CD8-positive, alpha-beta memory T cell (primary cell): ENCODE measurements at regions not wholly inside any gene's neighbourhood (a gene's known extent, or its start where the extent isn't known, plus 50 kb on each side); places are given as distances from the start of the nearest gene placed in this dataset.
A peak's percentile ranks its signal among the peaks of the same experiment; 100 is the strongest.

Source experiments
- CTCF ChIA-PET: fragments of 350-600 bp; sonication (Branson Sonifier 250); formaldehyde crosslinking; loops from one replicate; lab custom pipeline; 2021; ENCODE audit warnings: antibody characterized with exemption; lab: Charles Lee
- POLR2A ChIA-PET: fragments of 350-600 bp; sonication (Branson Sonifier 250); formaldehyde crosslinking; loops from one replicate; lab custom pipeline; 2021; ENCODE audit warnings: antibody characterized with exemption; lab: Charles Lee
- DNase-seq, 5 donors: peaks; one replicate each; pipeline versions ENCODE4 v3.0.0 to v3.0.0-alpha.2; 2020 to 2022; ENCODE audit warnings: mixed read lengths in 1 of 5
- H3K27ac ChIP-seq: one replicate; pipeline ENCODE4 v1.7.0; 2013; ENCODE audit warnings: low read depth, mild to moderate bottlenecking, low read length, moderate library complexity
- H3K27me3 ChIP-seq: 2 replicates; pipeline ENCODE4 v1.7.0; 2013; ENCODE audit warnings: low read length, mild to moderate bottlenecking; ENCODE audit not compliant: insufficient read depth, poor library complexity, severe bottlenecking
- H3K36me3 ChIP-seq: 2 replicates; pipeline ENCODE4 v1.7.0; 2013; ENCODE audit warnings: mild to moderate bottlenecking, low read length, moderate library complexity; ENCODE audit not compliant: insufficient read depth
- H3K4me1 ChIP-seq: 2 replicates; pipeline ENCODE4 v1.7.0; 2013; ENCODE audit warnings: mild to moderate bottlenecking, low read length, moderate library complexity; ENCODE audit not compliant: insufficient read depth
- H3K4me3 ChIP-seq: 2 replicates; pipeline ENCODE4 v1.7.0; 2013; ENCODE audit warnings: mild to moderate bottlenecking, low read length
- H3K9me3 ChIP-seq: 2 replicates; pipeline ENCODE4 v1.7.0; 2013; ENCODE audit warnings: mild to moderate bottlenecking, low read length
- H3K27ac Mint-ChIP-seq, 8 donors: one replicate each; pipeline ENCODE4 v1.8.0; 2020 to 2021; ENCODE audit warnings: mixed read lengths in 8 of 8, mild to moderate bottlenecking in 6 of 8, inconsistent platforms in 3 of 8, moderate library complexity in 3 of 8
- H3K27me3 Mint-ChIP-seq, 2 donors: one replicate each; pipeline ENCODE4 v1.8.0; 2020 to 2021; ENCODE audit warnings: mixed read lengths in 2 of 2, mild to moderate bottlenecking in 1 of 2, moderate library complexity in 1 of 2
- H3K36me3 Mint-ChIP-seq, 3 donors: one replicate each; pipeline ENCODE4 v1.8.0; 2020 to 2021; ENCODE audit warnings: mixed read lengths in 3 of 3, inconsistent platforms in 1 of 3, mild to moderate bottlenecking in 1 of 3
- H3K4me1 Mint-ChIP-seq, 3 donors: one replicate each; pipeline ENCODE4 v1.8.0; 2020 to 2021; ENCODE audit warnings: mixed read lengths in 3 of 3, inconsistent platforms in 1 of 3, mild to moderate bottlenecking in 1 of 3
- H3K4me3 Mint-ChIP-seq, 7 donors: one replicate each; pipeline ENCODE4 v1.8.0; 2020 to 2021; ENCODE audit warnings: mixed read lengths in 7 of 7, mild to moderate bottlenecking in 6 of 7, moderate library complexity in 4 of 7, inconsistent platforms in 2 of 7
- H3K9me3 Mint-ChIP-seq, 5 donors: one replicate each; pipeline ENCODE4 v1.8.0; 2020 to 2022; ENCODE audit warnings: mixed read lengths in 5 of 5, mild to moderate bottlenecking in 3 of 5, moderate library complexity in 2 of 5, inconsistent platforms in 1 of 5

DNA sequence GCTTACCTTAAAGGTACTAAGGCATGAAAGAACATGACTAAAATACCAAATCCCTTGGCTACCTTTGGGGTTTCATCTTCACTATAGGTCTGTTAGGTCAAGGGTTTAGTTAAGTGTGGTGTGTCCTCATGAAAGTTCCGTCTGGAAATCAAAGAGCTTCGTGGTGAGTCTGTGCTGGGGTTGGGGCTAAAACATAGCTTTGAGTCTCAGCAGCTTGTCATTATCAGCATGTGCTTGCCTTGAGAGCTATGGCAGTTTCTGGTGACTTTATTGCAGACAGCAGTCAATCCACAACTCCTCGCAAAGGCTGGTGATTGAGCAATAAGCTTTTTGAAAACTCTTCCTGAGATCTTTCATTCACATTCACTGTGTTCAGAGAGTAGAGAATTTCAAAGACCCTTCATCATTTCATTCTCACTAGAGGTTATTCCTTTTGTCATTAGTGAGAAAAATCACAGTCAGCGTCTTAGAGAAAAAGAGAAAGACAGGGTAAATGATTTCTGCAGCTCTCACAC lies 53.2 kb upstream of the CCDC6 start:
- POLR2A ChIA-PET: no interaction called here
- H3K4me3 ChIP-seq: no peak overlapping the region
- no peaks in the 10 kb centered on the region for H3K27me3 ChIP-seq
- no peaks in the 10 kb centered on the region for H3K4me1 ChIP-seq
- H3K27ac Mint-ChIP-seq: no peak overlapping the region
- no peaks in the 10 kb centered on the region for H3K9me3 Mint-ChIP-seq
- no peaks in the 10 kb centered on the region for H3K9me3 ChIP-seq
- no peaks in the 10 kb centered on the region for H3K36me3 ChIP-seq
- no peaks in the 10 kb centered on the region for H3K36me3 Mint-ChIP-seq
- H3K27ac ChIP-seq: no peak overlapping the region
- no peak overlapping the region for H3K4me3 Mint-ChIP-seq
- CTCF ChIA-PET: no interaction called here
- DNase-seq: no peak
- H3K4me1 Mint-ChIP-seq: no peaks in the 10 kb centered on the region
- H3K27me3 Mint-ChIP-seq: peaks cover 5 to 40% of the 10 kb centered on the region in 2 donors

DNA sequence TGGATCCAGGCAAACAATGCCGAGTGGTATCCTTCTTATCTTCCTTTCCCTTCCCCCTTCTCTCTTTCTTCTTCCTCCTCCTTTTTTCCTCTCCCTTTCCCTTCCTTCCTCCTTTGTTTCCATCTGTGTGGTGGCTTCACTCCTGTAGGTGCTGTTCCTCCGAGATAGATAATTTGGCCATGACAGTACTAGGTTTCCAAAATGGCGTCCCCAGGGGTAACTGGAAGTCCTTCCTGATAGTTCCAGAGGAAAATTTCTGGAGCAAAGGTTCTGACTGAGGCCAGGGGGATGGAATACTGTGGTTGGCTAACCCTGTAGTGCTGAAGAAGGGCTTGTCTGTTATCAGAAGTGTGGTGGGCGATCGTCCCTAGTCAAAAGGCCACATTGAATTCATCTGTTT lies 52.5 kb upstream of the CCDC6 start:
- DNase-seq: no peak
- Histone ChIP-seq H3K27me3 (no peaks in the 10 kb centered on the region), H3K9me3 (no peaks in the 10 kb centered on the region), H3K4me3 (no peak overlapping the region), H3K36me3 (no peaks in the 10 kb centered on the region), H3K4me1 (no peaks in the 10 kb centered on the region), H3K27ac (no peak overlapping the region)
- H3K4me1 Mint-ChIP-seq: no peaks in the 10 kb centered on the region
- H3K27ac Mint-ChIP-seq: no peak overlapping the region
- CTCF ChIA-PET: no interaction called here
- no peak overlapping the region for H3K4me3 Mint-ChIP-seq
- no peaks in the 10 kb centered on the region for H3K36me3 Mint-ChIP-seq
- POLR2A ChIA-PET: no interaction called here
- no peaks in the 10 kb centered on the region for H3K9me3 Mint-ChIP-seq
- H3K27me3 Mint-ChIP-seq: peaks cover 5 to 44% of the 10 kb centered on the region in 2 donors

DNA sequence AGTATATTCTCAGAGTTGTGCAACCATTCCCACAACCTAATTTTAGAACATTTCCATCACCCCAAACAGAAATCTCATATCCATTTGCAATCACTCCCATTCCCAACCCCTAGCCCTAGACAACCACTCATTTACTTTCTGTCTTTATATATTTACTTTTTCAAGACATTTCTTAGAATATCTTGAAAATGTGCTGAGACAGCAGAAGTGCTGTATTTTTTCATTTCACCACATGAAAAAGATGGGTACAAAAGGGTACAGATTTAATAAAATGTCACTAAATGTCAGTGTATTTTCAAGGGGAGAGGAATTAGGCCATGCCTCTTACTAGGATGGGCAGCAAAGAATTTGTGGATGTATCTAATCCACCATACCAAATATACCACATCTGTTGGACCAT lies 51.6 kb upstream of the CCDC6 start:
- no peaks in the 10 kb centered on the region for H3K9me3 Mint-ChIP-seq
- H3K4me1 Mint-ChIP-seq: no peaks in the 10 kb centered on the region
- POLR2A ChIA-PET: no interaction called here

More for the DNA sequence above, 51.6 kb upstream of the CCDC6 start:
- Histone ChIP-seq H3K9me3 (no peaks in the 10 kb centered on the region), H3K27ac (no peak overlapping the region), H3K36me3 (no peaks in the 10 kb centered on the region), H3K4me1 (no peaks in the 10 kb centered on the region), H3K4me3 (no peak overlapping the region), H3K27me3 (no peaks in the 10 kb centered on the region)
- Mint-ChIP-seq H3K4me3 (no peak overlapping the region), H3K36me3 (no peaks in the 10 kb centered on the region), H3K27me3 (peaks cover 5 to 41% of the 10 kb centered on the region in 2 donors), H3K27ac (peak overlapping the region in 1 of 8 donors; percentile 1)
- no peak for DNase-seq
- CTCF ChIA-PET: no interaction called here
